ENCODE measurements at regions not wholly inside any gene's neighbourhood (a gene's known extent, or its start where the extent isn't known, plus 50 kb on each side); places are given as distances from the start of the nearest gene placed in this dataset.

GRCh38 chr13:48181482-48182145 is 51.4 kb upstream of the ITM2B start:
- no peaks in the 10 kb centered on the region for H3K27me3 ChIP-seq (ENCODE audit: insufficient read depth, poor library complexity, severe bottlenecking)
- TF ChIP-seq GABPA (IDR thresholded peaks at IDR 0.05; ENCODE audit: low read depth): no peak
- TF ChIP-seq REST (IDR thresholded peaks at IDR 0.05; ENCODE audit: insufficient replicate concordance, low read depth): no peak
- H3K27ac ChIP-seq (replicated peaks): no peak overlapping the region
- no peak overlapping the region for H3K4me3 ChIP-seq (replicated peaks; ENCODE audit: insufficient read depth, low read length)
- no peak for DNase-seq (ENCODE audit: low read depth in 1 of 2, low spot score in 1 of 2)

DNA sequence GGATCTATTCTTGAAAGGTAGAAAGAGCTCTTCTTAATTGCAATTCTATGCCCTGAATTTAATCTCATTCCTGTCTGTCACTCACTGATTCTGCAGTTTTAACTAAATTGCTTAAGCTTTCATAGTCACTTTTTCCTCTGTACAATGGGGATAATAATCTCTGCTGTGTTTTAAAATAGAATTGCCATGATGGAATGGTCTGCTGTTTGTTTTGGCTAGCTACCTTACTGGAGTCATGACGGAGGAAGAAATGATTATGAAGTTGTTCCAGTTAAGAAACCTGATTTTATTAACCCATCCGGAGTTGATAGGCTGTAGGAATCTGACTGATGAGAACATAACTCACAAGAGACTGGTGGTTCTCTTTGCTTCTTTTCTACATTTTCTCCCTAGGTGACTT is 54.9 kb upstream of the ITM2B start:
- no peak for DNase-seq (ENCODE audit: low read depth in 1 of 2, low spot score in 1 of 2)
- TF ChIP-seq, protein P1, sequence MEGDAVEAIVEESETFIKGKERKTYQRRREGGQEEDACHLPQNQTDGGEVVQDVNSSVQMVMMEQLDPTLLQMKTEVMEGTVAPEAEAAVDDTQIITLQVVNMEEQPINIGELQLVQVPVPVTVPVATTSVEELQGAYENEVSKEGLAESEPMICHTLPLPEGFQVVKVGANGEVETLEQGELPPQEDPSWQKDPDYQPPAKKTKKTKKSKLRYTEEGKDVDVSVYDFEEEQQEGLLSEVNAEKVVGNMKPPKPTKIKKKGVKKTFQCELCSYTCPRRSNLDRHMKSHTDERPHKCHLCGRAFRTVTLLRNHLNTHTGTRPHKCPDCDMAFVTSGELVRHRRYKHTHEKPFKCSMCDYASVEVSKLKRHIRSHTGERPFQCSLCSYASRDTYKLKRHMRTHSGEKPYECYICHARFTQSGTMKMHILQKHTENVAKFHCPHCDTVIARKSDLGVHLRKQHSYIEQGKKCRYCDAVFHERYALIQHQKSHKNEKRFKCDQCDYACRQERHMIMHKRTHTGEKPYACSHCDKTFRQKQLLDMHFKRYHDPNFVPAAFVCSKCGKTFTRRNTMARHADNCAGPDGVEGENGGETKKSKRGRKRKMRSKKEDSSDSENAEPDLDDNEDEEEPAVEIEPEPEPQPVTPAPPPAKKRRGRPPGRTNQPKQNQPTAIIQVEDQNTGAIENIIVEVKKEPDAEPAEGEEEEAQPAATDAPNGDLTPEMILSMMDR (IDR thresholded peaks at IDR 0.05; ENCODE audit: insufficient read depth, low read length): no peak
- no peak for TF ChIP-seq REST (IDR thresholded peaks at IDR 0.05; ENCODE audit: insufficient replicate concordance, low read depth)
- no peak for TF ChIP-seq SPI1 (IDR thresholded peaks at IDR 0.05; ENCODE audit: borderline replicate concordance, low read depth)
- TF ChIP-seq POLR2AphosphoS5 (IDR thresholded peaks at IDR 0.05; ENCODE audit: low read depth): no peak
- no peak for TF ChIP-seq GABPA (IDR thresholded peaks at IDR 0.05; ENCODE audit: low read depth)
- H3K4me3 ChIP-seq (replicated peaks; ENCODE audit: insufficient read depth, low read length): no peak overlapping the region
- H3K27ac ChIP-seq (replicated peaks): no peak overlapping the region
- no peaks in the 10 kb centered on the region for H3K27me3 ChIP-seq (ENCODE audit: insufficient read depth, poor library complexity, severe bottlenecking)

DNA sequence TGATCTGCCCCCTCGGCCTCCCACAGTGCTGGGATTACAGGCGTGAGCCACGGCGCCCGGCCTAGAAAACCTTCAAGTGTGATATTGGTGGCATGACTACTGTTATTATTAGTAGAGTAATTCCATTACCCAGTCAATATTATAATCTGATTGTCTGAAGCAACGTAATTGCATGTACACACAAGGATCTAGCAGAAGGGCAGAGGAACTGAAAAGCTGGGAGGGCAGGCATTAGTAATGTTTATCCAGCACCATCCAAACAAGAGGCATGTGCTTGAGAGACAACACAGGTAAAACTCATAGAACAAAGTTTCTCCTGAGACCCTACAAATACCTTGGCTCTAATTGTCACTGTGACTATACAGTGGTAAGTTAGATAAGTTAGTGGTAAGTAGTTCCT is 56.2 kb upstream of the ITM2B start:
- no peak for TF ChIP-seq GABPA (IDR thresholded peaks at IDR 0.05; ENCODE audit: low read depth)
- H3K27ac ChIP-seq (replicated peaks): no peak overlapping the region
- H3K4me3 ChIP-seq (replicated peaks; ENCODE audit: insufficient read depth, low read length): no peak overlapping the region
- H3K27me3 ChIP-seq (ENCODE audit: insufficient read depth, poor library complexity, severe bottlenecking): no peaks in the 10 kb centered on the region
- no peak for DNase-seq (ENCODE audit: low read depth in 1 of 2, low spot score in 1 of 2)

GRCh38 chr13:48175185-48175584 is 57.8 kb upstream of the ITM2B start:
- TF ChIP-seq SPI1 (IDR thresholded peaks at IDR 0.05; ENCODE audit: borderline replicate concordance, low read depth) (no peak), GABPA (IDR thresholded peaks at IDR 0.05; ENCODE audit: low read depth) (no peak), POLR2AphosphoS5 (IDR thresholded peaks at IDR 0.05; ENCODE audit: low read depth) (no peak), REST (IDR thresholded peaks at IDR 0.05; ENCODE audit: insufficient replicate concordance, low read depth) (no peak)
- TF ChIP-seq, protein P1 (IDR thresholded peaks at IDR 0.05; ENCODE audit: insufficient read depth, low read length): no peak
- Histone ChIP-seq H3K27me3 (ENCODE audit: insufficient read depth, poor library complexity, severe bottlenecking) (no peaks in the 10 kb centered on the region), H3K27ac (replicated peaks) (no peak overlapping the region), H3K4me3 (replicated peaks; ENCODE audit: insufficient read depth, low read length) (no peak overlapping the region)
- DNase-seq (ENCODE audit: low read depth in 1 of 2, low spot score in 1 of 2): no peak
